Left lung (tissue), 4 donors: ENCODE measurements at regions not wholly inside any gene's neighbourhood (a gene's known extent, or its start where the extent isn't known, plus 50 kb on each side); places are given as distances from the start of the nearest gene placed in this dataset.

Experiments used
- ATAC-seq: fragments of 200-7000 bp; cut with Tn5 transposase; one replicate; pipeline ENCODE4 v1.9.1; 2020; ENCODE audit warnings: moderate library complexity
- DNase-seq, 4 donors: peaks; one replicate each; pipeline ENCODE4 v3.0.0-alpha.2; 2013 to 2020
- H3K27ac ChIP-seq, 2 donors: fragments of 200-600 bp; sonication (generic) in 1 of 2; one replicate each; pipeline versions ENCODE4 v1.5.0 to v1.8.0; 2020 to 2021
- H3K27me3 ChIP-seq, 2 donors: fragments of 200-600 bp; sonication (generic) in 1 of 2; one replicate each; pipeline versions ENCODE4 v1.5.0 to v1.8.0; 2020 to 2021
- H3K36me3 ChIP-seq, 2 donors: fragments of 200-600 bp; sonication (generic) in 1 of 2; one replicate each; pipeline versions ENCODE4 v1.5.0 to v1.8.0; 2020 to 2021
- H3K4me1 ChIP-seq, 2 donors: fragments of 200-600 bp; one replicate each; pipeline ENCODE4 v1.8.0; 2021
- H3K4me3 ChIP-seq, 2 donors: fragments of 200-600 bp; sonication (generic) in 1 of 2; one replicate each; pipeline versions ENCODE4 v1.5.0 to v1.8.0; 2020 to 2021; ENCODE audit warnings: mild to moderate bottlenecking in 1 of 2
- H3K9me3 ChIP-seq, 2 donors: fragments of 200-600 bp; sonication (generic) in 1 of 2; one replicate each; pipeline versions ENCODE4 v1.5.0 to v1.8.0; 2020 to 2021
- CTCF ChIP-seq, 2 donors: fragments of 200-600 bp; sonication (generic) in 1 of 2; IDR thresholded peaks; one replicate each; pipeline versions ENCODE4 v1.5.0 to v1.8.0; 2021; ENCODE audit warnings: antibody characterized with exemption in 2 of 2
- intact Hi-C, 2 donors: fragments of 100-400 bp; cut with DNase I; formaldehyde crosslinking; loops; one replicate each; pipeline versions ENCODE4 v1.11.2 to v1.14.2; 2022
- donor health status: DM: no; HTN: yes; CAD: no.
- donor health status: DM: no; HTN: no; CAD: no.

GRCh38 chr4:175424111-175424510 is 388.0 kb downstream of the GPM6A start:
- no peak for DNase-seq
- no peak for ATAC-seq
- no peak overlapping the region for H3K27ac ChIP-seq
- peaks cover 0 to 8% of the 10 kb centered on the region in 2 donors for H3K9me3 ChIP-seq
- no peaks in the 10 kb centered on the region for H3K36me3 ChIP-seq
- no peak for TF ChIP-seq CTCF (IDR thresholded peaks at IDR 0.05)
- H3K4me3 ChIP-seq: no peak overlapping the region
- intact Hi-C loops: no loop called here
- H3K27me3 ChIP-seq: no peaks in the 10 kb centered on the region
- no peaks in the 10 kb centered on the region for H3K4me1 ChIP-seq

- DNase-seq (peak in 1 of 4 donors; percentile 70), ATAC-seq (no peak)
- intact Hi-C loops: no loop called here
- no peaks in the 10 kb centered on the region for H3K4me1 ChIP-seq
- H3K27me3 ChIP-seq: no peaks in the 10 kb centered on the region
- no peak for TF ChIP-seq CTCF (IDR thresholded peaks at IDR 0.05)
- no peak overlapping the region for H3K27ac ChIP-seq
- peaks cover 0 to 8% of the 10 kb centered on the region in 2 donors for H3K9me3 ChIP-seq
- H3K36me3 ChIP-seq: no peaks in the 10 kb centered on the region
- no peak overlapping the region for H3K4me3 ChIP-seq
These were observed 384.3 kb downstream of the GPM6A start for GRCh38 chr4:175427751-175428150.

- TF ChIP-seq CTCF (IDR thresholded peaks at IDR 0.05): no peak
- no peak overlapping the region for H3K4me3 ChIP-seq
- intact Hi-C loops: no loop called here
- DNase-seq: no peak
- no peaks in the 10 kb centered on the region for H3K36me3 ChIP-seq
- no peak overlapping the region for H3K27ac ChIP-seq
- H3K4me1 ChIP-seq: no peaks in the 10 kb centered on the region
- ATAC-seq: no peak
- no peaks in the 10 kb centered on the region for H3K27me3 ChIP-seq
- peaks cover 0 to 8% of the 10 kb centered on the region in 2 donors for H3K9me3 ChIP-seq
These were observed 380.4 kb downstream of the GPM6A start for GRCh38 chr4:175431694-175432093.

GRCh38 chr4:175435381-175435783 is 376.7 kb downstream of the GPM6A start:
- no peak for TF ChIP-seq CTCF (IDR thresholded peaks at IDR 0.05)
- DNase-seq (peak in 2 of 4 donors; percentile 13 to 15), ATAC-seq (no peak)
- no peaks in the 10 kb centered on the region for H3K4me1 ChIP-seq
- no peak overlapping the region for H3K4me3 ChIP-seq
- no peaks in the 10 kb centered on the region for H3K27me3 ChIP-seq
- intact Hi-C loops: no loop called here
- no peaks in the 10 kb centered on the region for H3K36me3 ChIP-seq
- no peaks in the 10 kb centered on the region for H3K9me3 ChIP-seq
- H3K27ac ChIP-seq: no peak overlapping the region

GRCh38 chr4:175436196-175436595 is 375.9 kb downstream of the GPM6A start:
- no peaks in the 10 kb centered on the region for H3K9me3 ChIP-seq
- no peak overlapping the region for H3K27ac ChIP-seq
- H3K36me3 ChIP-seq: no peaks in the 10 kb centered on the region
- ATAC-seq: no peak
- H3K4me1 ChIP-seq: no peaks in the 10 kb centered on the region
- no peaks in the 10 kb centered on the region for H3K27me3 ChIP-seq
- no peak overlapping the region for H3K4me3 ChIP-seq
- no peak for DNase-seq
- TF ChIP-seq CTCF (IDR thresholded peaks at IDR 0.05): no peak
- intact Hi-C loops: no loop called here
